ENCODE measurements at regions not wholly inside any gene's neighbourhood (a gene's known extent, or its start where the extent isn't known, plus 50 kb on each side); places are given as distances from the start of the nearest gene placed in this dataset.

DNA sequence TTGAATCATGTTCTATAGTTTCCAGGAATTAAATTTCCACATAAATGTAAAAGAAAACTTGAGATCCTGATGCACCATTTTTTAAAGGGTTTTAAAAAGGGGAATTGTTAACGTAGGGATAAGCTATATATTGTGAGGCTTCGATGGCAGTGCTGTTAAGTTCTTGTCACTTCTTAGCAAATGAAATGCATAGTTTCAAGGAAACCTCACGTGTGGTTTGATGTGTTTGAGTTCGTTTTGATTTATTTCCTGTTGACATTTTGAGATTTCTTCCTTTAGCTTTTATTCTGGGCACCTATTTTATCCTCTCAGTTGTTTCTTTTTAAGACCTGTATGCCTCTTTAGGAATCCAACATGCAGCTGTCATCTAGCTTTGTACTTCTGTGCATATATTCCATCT is 301.0 kb downstream of the DOCK8 start:
- no peak for DNase-seq (ENCODE audit: low spot score)

DNA sequence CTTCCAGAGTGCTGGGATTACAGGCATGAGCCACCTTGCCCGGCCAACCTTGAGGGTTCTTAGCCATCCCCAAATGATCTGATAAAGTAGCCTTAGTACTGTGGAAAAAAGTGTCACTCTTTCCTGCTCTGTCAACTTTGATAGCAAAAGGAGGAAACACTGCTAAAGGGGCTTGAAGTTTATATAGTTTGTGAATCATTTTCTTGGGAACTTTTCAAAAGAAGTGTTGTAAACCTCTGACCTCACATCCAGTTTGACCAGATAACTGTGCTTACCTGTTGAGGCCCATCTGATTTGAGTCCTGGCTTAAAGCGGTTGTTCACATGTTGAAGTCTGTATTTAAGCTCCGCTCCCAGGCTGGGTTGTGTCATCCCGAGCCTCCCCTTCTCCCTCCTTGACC is 303.3 kb downstream of the DOCK8 start:
- no peak for DNase-seq (ENCODE audit: low spot score)

DNA sequence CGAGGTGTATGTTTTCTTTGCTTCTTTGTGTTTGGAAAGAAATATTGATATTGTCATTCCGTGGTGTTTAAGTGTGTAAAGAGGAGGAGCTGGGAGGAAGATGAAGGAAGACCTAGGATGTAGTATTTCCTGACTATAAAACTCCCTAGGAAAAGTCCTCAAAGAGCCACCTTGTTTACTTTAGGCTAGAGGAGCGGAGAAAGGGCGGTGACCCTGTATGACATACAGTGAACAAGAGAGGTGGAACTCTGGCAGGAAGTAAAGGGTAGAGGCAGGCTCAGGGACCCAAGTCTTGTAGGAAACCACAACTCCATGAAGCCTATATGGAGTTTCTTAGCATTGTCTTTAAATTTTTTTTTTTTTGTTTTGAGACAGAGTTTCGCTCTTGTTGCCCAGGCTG is 303.9 kb downstream of the DOCK8 start:
- DNase-seq (ENCODE audit: low spot score), result no peak

GRCh38 chr9:519579-519978 is 304.9 kb downstream of the DOCK8 start:
- no peak for DNase-seq (ENCODE audit: low spot score)

- no peak for DNase-seq (ENCODE audit: low spot score)
Observed at GRCh38 chr9:520302-520701, 305.6 kb downstream of the DOCK8 start.

GRCh38 chr9:522190-522589 is 307.5 kb downstream of the DOCK8 start:
- DNase-seq (ENCODE audit: low spot score), result no peak

DNA sequence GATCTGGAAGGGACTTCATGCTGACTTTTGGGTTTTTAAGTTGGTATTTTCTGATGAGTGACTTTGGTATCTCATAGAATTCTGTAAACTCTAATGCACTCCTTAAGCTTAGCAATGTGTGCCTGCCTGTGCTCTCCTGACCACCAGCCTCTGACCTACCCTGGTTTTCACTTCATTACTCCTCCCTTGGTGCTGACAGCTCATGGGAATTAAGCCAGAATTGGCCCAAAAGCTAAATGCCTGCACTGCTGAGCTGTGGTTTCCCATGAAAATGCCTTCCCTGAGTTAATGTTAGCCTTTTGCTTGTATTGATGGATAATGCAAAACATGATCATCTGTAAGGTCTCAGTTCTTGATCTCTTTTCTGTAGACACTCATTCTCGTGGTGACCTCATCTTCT is 308.0 kb downstream of the DOCK8 start:
- no peak for DNase-seq (ENCODE audit: low spot score)

DNA sequence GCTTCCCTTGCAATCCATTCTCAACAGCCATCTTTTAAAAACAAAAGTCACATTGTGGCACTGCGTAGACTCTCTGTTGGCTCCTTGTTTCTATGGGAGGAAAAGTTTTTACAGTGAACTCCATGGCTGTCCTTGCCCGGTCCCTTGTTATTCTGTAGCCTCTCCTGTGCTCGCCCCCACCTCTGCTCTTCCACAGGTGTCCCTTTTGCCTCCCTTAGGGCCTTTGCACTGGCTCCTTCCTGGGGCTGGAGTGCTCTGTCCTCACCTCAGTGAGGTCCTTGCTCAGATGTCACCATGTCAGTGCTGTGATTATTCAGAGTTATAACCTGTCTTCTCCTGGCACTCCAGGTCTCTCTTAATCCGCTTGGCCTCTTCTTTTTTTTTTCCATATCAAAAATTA is 308.8 kb downstream of the DOCK8 start:
- DNase-seq (ENCODE audit: low spot score), result no peak

- no peak for DNase-seq (ENCODE audit: low spot score)
Observed at GRCh38 chr9:524008-524407, 309.3 kb downstream of the DOCK8 start.

DNA sequence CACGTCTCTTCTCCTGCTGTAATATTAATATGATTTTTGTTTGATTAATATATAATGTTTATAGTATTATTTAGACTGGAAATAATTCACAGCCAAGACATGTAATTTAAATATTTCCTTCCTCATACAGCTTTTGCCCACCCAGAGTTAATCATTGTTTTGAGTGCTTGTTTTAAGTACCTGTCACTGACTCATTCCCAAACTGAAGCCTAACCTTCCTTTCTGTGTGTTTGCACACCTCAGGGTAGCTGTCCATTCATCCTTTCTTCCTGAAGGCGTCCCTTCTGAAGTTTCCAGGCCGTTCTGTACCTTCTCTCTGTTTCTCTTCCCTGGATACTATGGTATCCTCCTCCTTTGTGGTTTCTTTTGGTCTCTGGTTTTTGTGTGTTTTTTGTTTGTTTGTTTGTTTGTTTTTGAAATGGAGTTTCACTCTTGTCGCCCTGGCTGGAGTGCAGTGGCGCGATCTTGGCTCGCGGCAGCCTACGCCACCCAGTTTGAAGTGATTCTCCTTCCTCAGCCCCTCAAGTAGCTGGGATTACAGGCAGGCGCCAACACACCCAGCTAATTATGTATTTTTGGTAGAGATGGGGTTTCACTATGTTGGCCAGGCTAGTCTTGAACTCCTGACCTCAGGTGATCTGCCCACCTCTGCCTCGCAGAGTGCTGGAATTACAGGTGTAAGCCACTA is 312.4 kb downstream of the DOCK8 start:
- DNase-seq (ENCODE audit: low spot score), result no peak

DNA sequence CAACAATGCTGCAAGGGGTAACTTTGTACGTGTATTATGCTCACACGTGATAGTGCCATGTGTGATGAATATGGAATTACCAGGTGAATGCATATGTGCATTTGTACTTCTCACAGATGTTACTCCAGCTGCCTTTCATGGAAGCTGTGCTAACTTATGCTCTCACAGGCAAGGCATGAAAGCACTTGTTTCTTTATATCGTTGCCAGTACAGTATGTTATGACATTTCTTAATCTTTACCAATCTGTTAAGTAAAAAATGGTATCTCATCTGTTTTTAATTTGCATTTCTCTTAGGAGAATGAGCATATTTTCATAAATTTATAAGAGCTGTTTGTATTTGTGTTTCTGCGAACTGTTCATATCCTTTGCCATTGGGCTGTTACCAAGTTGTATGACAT is 311.8 kb upstream of the DMRT1 start:
- no peak for DNase-seq (ENCODE audit: low spot score)

DNA sequence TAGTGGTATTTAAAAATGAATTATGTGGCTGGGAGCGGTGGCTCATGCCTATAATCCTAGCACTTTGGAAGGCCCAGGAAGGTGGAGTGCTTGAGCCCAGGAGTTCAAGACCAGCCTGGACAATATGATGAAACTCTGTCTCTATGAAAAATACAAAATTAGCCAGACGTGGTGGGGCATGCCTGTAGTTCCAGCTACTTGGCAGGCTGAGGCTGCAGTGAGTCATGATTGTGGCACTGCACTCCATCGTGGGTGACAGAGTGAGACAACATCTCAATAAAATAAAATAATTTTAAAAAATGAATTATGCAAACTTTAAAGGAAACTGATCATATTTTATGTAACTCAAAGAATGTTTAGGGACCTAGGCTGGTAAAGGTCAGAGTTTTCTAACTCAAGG is 310.8 kb upstream of the DMRT1 start:
- no peak for DNase-seq (ENCODE audit: low spot score)

DNA sequence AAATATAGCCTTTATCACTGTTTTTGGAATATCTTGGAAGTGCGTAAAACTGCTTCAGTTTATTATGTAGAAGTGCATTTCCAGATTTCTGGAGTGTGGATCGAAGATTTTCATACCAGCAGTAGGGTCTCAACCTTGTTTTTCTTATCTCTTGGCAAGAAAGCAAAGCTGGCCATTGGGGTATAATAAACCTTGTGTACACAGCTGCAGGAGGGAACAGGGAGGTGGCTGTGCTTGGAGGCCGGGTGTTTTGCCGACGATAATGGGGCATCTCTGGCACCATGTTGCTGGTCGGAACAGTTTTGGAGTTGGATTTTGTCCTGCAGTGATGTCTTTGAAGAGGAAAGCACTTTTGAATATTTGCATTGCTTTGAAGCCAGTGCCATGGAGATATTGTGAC is 308.8 kb upstream of the DMRT1 start:
- DNase-seq (ENCODE audit: low spot score), result no peak

DNA sequence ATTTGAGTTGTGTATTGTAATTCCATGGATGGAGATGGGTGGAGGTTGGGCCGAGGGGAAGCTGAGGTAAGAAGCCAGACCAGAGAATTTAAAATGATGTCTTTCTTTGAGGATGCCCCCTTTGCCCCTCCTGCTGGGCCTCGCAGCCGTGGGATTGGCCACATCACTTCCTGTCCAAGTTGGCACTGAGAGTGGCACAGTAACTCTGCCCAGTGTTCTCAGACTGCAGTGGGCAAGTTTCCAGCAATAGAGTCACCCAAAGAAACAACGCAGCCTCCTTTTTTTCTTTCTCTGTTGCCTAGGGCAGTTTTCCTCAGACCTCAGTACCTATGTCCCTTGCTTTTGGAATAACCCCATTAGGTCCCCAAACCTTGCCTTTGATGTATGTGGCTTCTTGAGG is 306.6 kb upstream of the DMRT1 start:
- DNase-seq (ENCODE audit: low spot score), result no peak

DNA sequence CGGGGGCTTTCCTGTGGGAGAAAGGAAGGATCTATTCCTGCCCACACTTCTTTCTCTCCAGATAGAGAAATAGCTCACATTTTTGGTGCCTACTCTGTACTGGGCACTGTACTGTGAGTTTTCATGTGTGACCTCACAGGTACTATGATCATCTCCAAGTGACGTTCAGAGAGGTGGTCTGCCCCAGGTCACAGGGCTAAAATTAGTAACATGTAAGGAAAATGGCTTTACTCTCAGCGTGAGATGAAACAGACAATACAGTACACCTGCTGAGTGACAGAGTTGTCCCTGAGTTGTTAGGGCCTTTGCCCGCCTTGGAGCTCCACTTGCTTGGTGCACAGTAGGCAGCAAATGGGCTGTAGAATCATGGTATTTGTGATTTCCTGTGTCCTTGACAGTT is 306.1 kb upstream of the DMRT1 start:
- no peak for DNase-seq (ENCODE audit: low spot score)

- DNase-seq (ENCODE audit: low spot score), result no peak
Observed at GRCh38 chr9:536597-537511, 304.6 kb upstream of the DMRT1 start.

- no peak for DNase-seq (ENCODE audit: low spot score)
Observed at GRCh38 chr9:543478-543877, 298.0 kb upstream of the DMRT1 start.

DNA sequence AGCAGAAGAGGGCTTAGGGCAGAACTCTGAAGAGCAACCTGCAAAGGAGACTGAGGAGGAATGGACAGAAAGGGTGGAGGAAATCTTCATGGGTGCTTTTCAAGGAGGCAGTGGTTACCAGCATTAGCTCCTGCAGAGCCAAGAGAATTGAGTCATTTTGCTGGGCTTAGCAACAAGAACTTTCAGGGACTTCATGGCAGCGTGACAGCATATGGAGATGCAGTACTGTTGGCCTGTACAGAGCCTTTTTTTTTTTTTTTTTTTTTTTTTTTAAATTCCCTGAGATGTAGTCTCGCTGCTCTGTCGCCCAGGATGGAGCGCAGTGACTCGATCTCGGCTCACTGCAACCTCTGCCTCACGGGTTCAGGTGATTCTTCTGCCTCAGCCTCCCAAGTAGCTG is 296.0 kb upstream of the DMRT1 start:
- DNase-seq (ENCODE audit: low spot score), result no peak

DNA sequence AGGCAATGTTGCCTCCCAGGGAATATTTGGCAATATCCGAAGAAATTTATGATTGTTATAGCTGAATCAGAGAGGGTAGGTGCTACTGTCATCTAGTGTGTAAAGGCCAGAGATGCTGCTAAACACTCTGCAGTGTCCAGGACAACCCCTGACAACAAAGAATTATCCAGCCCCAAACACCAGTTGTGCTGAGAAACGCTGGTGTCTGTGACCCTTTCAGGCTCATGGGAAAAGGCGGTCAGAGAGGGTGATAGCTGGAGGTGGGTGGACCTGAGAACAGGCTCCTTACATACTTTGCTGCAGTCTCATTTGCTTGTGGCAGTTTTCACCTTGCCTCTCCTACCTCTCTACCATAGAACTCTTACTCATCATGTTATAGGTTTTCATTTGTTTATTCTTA is 295.3 kb upstream of the DMRT1 start:
- no peak for DNase-seq (ENCODE audit: low spot score)

GRCh38 chr9:546797-547223 is 294.7 kb upstream of the DMRT1 start:
- no peak for DNase-seq (ENCODE audit: low spot score)

DNA sequence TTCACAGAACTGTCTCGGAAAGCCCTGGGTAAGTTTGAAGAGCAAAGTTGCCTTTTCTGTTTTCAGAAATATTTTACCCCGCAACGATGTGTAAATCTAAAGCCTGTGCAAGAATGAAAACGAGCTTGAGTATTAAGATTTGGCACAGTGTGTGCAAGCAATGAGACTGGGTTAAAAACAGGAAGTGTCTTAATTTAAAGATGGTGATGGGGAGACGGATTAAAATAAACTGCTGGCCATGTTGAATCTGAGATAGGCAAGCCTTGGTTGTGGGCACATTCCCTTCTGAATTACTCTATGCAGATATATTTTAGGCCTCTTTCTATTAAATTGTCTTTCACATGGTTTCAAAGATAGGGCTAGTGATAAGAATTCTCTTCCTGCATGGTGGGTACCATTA is 294.2 kb upstream of the DMRT1 start:
- no peak for DNase-seq (ENCODE audit: low spot score)

GRCh38 chr9:549455-549997 is 292.0 kb upstream of the DMRT1 start:
- DNase-seq (ENCODE audit: low spot score), result no peak

DNA sequence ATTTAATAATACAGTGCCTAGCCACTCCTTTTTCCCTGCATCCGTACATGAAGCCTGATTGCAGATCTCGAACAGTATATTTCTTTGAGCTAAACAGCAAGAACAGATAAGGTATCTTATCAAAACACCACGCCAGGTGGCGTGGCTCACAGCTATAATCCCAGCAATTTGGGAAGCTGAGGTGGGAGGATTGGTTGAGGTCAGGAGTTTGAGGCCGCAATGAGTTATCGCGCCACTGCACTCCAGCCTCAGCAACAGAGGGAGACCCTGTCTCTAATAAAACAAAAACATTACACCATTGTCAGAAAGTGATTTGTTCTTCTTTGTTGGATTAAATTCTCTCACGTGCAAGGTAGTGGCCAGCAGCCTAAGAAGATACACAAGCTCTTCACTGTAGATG is 291.2 kb upstream of the DMRT1 start:
- no peak for DNase-seq (ENCODE audit: low spot score)
